Nephron progenitor cell (in vitro differentiated cells): ENCODE measurements at regions not wholly inside any gene's neighbourhood (a gene's known extent, or its start where the extent isn't known, plus 50 kb on each side); places are given as distances from the start of the nearest gene placed in this dataset.

Experiments used
- DNase-seq: peaks from one replicate; pipeline ENCODE4 v3.0.0; 2021
- H3K27ac Mint-ChIP-seq: 2 replicates; pipeline ENCODE4 v1.8.0; 2021; ENCODE audit warnings: mild to moderate bottlenecking, moderate library complexity, mixed read lengths
- H3K27me3 Mint-ChIP-seq: 2 replicates; pipeline ENCODE4 v1.8.0; 2021; ENCODE audit warnings: mild to moderate bottlenecking, low read depth, mixed read lengths; ENCODE audit not compliant: poor library complexity
- H3K36me3 Mint-ChIP-seq: 2 replicates; pipeline ENCODE4 v1.8.0; 2021; ENCODE audit warnings: low read depth, mixed read lengths
- H3K4me1 Mint-ChIP-seq: 2 replicates; pipeline ENCODE4 v1.8.0; 2021; ENCODE audit warnings: mixed read lengths
- H3K4me3 Mint-ChIP-seq: 2 replicates; pipeline ENCODE4 v1.8.0; 2021; ENCODE audit warnings: mild to moderate bottlenecking, moderate library complexity, mixed read lengths
- H3K9me3 Mint-ChIP-seq: 2 replicates; pipeline ENCODE4 v1.8.0; 2021; ENCODE audit warnings: mild to moderate bottlenecking, moderate library complexity, mixed read lengths
- CTCF ChIP-seq: fragments of 200-600 bp; sonication (generic); IDR thresholded peaks from 2 replicates; pipeline ENCODE4 v1.5.0; 2021; ENCODE audit warnings: antibody characterized with exemption

- H3K36me3 Mint-ChIP-seq, result peaks cover 34% of the 10 kb centered on the region
- TF ChIP-seq CTCF, result no peak
- peaks cover 53% of the 10 kb centered on the region for H3K9me3 Mint-ChIP-seq
- DNase-seq, result no peak
- H3K27me3 Mint-ChIP-seq, result peaks cover 3% of the 10 kb centered on the region
- H3K27ac Mint-ChIP-seq, result no peak overlapping the region
- H3K4me3 Mint-ChIP-seq, result no peak overlapping the region
- peaks cover 13% of the 10 kb centered on the region for H3K4me1 Mint-ChIP-seq
Observed at GRCh38 chr14:89521988-89522387, 105.0 kb upstream of the FOXN3 start.

DNA sequence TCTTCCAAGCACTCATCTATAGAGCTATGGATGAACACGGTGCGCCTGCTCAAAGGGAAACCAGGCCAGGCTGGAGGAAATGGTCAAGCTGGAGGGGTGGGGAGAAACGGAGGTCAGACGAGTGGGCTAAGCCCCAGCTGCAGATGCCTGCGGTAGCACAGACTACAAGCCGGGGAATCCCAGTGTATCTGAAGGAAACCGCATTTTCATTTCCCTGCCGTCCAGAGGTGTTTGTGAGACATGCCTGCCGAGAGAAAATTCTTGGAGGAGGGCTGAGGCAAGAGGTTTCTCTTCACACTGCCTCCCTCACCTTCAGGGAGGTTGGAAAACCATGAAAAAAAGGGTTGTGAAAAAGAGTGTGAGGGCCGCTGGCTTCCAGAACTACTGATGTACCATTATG lies 102.0 kb upstream of the FOXN3 start:
- H3K4me3 Mint-ChIP-seq, result no peak overlapping the region
- H3K36me3 Mint-ChIP-seq, result peaks cover 28% of the 10 kb centered on the region
- no peak for TF ChIP-seq CTCF
- H3K27me3 Mint-ChIP-seq, result peaks cover 8% of the 10 kb centered on the region
- DNase-seq, result no peak
- H3K4me1 Mint-ChIP-seq, result peaks cover 16% of the 10 kb centered on the region
- peaks cover 34% of the 10 kb centered on the region for H3K9me3 Mint-ChIP-seq
- H3K27ac Mint-ChIP-seq, result no peak overlapping the region

DNA sequence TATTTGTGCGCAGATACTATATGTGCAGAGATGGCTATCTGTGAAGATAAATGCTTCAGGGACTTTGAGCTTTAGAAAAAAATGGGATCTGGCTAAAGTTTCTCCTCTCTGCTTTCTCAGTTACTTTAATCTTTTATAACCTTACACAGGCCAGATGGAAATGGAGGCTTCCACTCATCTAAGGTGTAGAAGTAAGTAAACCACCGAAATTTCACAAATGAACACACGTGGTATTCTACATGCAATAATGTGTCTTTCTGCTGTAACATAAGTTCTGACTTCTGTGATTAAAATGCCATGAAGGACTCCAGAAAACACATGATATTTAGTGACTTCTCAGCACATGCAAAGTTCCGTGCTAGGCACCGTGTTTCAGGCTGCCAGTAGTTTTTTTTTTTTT lies 99.1 kb upstream of the FOXN3 start:
- Mint-ChIP-seq H3K27me3 (peaks cover 8% of the 10 kb centered on the region), H3K4me3 (no peak overlapping the region), H3K36me3 (peaks cover 27% of the 10 kb centered on the region), H3K9me3 (peaks cover 25% of the 10 kb centered on the region), H3K27ac (no peak overlapping the region), H3K4me1 (peaks cover 21% of the 10 kb centered on the region)
- TF ChIP-seq CTCF, result no peak
- DNase-seq, result no peak

DNA sequence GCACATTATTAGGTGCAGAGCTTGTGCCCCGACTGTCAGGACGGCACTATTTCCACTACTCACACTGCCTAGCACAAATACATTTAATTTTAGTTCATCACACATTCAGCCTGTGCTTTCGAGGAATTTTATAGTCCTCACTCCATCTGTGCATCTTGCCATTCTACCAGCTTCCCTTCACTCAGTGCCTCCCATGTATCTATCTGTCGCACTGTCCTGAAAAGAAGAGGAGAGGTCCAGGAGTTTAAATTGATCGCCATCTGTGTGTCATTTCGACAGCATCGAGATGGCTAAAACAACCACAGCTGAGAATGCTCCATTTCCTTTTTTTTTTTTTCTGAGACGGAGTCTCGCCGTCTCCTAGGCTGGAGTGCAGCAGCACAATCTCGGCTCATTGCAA lies 97.6 kb upstream of the FOXN3 start:
- H3K4me1 Mint-ChIP-seq, result peaks cover 32% of the 10 kb centered on the region
- no peak overlapping the region for H3K4me3 Mint-ChIP-seq
- no peak for TF ChIP-seq CTCF
- no peak for DNase-seq
- peaks cover 23% of the 10 kb centered on the region for H3K36me3 Mint-ChIP-seq
- peaks cover 18% of the 10 kb centered on the region for H3K9me3 Mint-ChIP-seq
- H3K27me3 Mint-ChIP-seq, result peaks cover 8% of the 10 kb centered on the region
- H3K27ac Mint-ChIP-seq, result no peak overlapping the region

DNA sequence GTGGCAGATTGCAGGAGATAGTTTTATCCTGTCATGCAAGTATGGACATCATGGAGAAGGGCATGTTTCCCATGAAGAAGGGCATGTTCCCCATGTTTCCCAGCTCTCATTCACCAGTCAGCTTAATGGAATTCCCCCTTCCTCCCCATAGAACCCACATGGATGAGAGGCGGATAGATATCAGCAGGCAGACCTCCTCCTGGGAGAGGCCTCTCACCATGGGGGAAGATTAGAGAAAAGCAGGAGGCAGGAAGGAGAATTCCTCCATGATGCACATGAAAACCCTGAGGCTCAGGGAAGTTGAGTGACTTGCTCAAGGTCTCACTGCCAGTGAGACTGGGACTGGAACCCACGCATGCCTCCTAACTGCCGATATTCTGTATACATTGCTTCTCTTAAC lies 92.9 kb upstream of the FOXN3 start:
- no peaks in the 10 kb centered on the region for H3K27me3 Mint-ChIP-seq

More for the DNA sequence above, 92.9 kb upstream of the FOXN3 start:
- no peak overlapping the region for H3K4me3 Mint-ChIP-seq
- peaks cover 23% of the 10 kb centered on the region for H3K4me1 Mint-ChIP-seq
- TF ChIP-seq CTCF, result no peak
- H3K9me3 Mint-ChIP-seq, result peaks cover 20% of the 10 kb centered on the region
- peaks cover 21% of the 10 kb centered on the region for H3K36me3 Mint-ChIP-seq
- DNase-seq, result no peak
- no peak overlapping the region for H3K27ac Mint-ChIP-seq
